PC-9 (cell line): ENCODE measurements at regions not wholly inside any gene's neighbourhood (a gene's known extent, or its start where the extent isn't known, plus 50 kb on each side); places are given as distances from the start of the nearest gene placed in this dataset.

Source experiments
- CTCF ChIP-seq: fragments of 200-600 bp; sonication (generic); conservative IDR thresholded peaks from 2 replicates; pipeline ENCODE4 v1.6.1; 2017; ENCODE audit warnings: mixed run types, antibody characterized with exemption, mild to moderate bottlenecking, moderate library complexity
- EZH2 ChIP-seq: fragments of 200-600 bp; sonication (generic); IDR thresholded peaks from 2 replicates; pipeline ENCODE4 v1.8.0; 2017; ENCODE audit warnings: antibody characterized with exemption, low read depth

GRCh38 chr7:42765931-42766330 is 145.9 kb downstream of the C7orf25 start:
- TF ChIP-seq CTCF (no peak), EZH2 (no peak)
